Activated T-helper 2 cell treated with anti-CD3 and anti-CD28 coated beads, Interferon-gamma antibody, Interleukin-2, Interleukin-4, amounts not matched to agents 10 μg/mL and 5 μg/mL and 100 μg/mL, durations not matched to agents 14 hours and 24 hours and 36 hours (primary cell): ENCODE measurements at regions not wholly inside any gene's neighbourhood (a gene's known extent, or its start where the extent isn't known, plus 50 kb on each side); places are given as distances from the start of the nearest gene placed in this dataset.
"Not testable (repeated sequence)": the region's sequence is repeated elsewhere in the genome, so short reads cannot be mapped to it uniquely, and the experiment has no call there.

Experiments used
- DNase-seq: peaks from one replicate; pipeline ENCODE4 v3.0.0; 2021; ENCODE audit warnings: low spot score
- H3K27ac Mint-ChIP-seq: one replicate; pipeline ENCODE4 v1.8.0; 2021; ENCODE audit warnings: mixed read lengths
- H3K27me3 Mint-ChIP-seq: one replicate; pipeline ENCODE4 v1.8.0; 2021; ENCODE audit warnings: low read depth, mixed read lengths
- H3K36me3 Mint-ChIP-seq: one replicate; pipeline ENCODE4 v1.8.0; 2021; ENCODE audit warnings: low read depth, mixed read lengths
- H3K4me1 Mint-ChIP-seq: one replicate; pipeline ENCODE4 v1.8.0; 2021; ENCODE audit warnings: low read depth, mixed read lengths
- H3K4me3 Mint-ChIP-seq: one replicate; pipeline ENCODE4 v1.8.0; 2021; ENCODE audit warnings: low read depth, mild to moderate bottlenecking, moderate library complexity, mixed read lengths
- H3K9me3 Mint-ChIP-seq: one replicate; pipeline ENCODE4 v1.8.0; 2021; ENCODE audit warnings: mixed read lengths
- intact Hi-C: fragments of 100-400 bp; cut with micrococcal nuclease; formaldehyde crosslinking; loops from one replicate; pipeline ENCODE4 v1.15.1; 2023

DNA sequence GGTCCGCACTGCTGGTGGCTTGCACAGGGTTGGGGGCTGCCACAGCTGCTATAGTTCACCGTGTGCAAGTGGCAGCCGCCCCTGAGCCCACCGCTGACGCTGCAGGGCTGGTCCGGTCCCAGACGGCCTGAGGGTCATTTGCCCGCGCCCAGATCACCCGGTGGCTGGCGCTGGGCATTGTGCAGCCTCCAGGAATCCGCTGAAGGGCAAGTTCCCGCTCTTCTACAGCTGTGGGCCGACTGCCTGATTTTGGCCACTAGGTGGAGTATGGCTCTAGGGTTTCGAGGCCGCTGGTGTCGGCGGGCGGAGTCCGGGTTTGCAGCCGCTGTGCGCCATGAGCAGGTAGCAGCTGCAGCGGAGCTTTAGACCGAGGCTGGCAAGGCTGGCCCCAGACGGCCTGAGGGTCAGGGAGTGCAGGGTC is 581.8 kb downstream of the TUBA3C start:
- not testable (repeated sequence) for H3K4me3 Mint-ChIP-seq, DNase-seq

DNA sequence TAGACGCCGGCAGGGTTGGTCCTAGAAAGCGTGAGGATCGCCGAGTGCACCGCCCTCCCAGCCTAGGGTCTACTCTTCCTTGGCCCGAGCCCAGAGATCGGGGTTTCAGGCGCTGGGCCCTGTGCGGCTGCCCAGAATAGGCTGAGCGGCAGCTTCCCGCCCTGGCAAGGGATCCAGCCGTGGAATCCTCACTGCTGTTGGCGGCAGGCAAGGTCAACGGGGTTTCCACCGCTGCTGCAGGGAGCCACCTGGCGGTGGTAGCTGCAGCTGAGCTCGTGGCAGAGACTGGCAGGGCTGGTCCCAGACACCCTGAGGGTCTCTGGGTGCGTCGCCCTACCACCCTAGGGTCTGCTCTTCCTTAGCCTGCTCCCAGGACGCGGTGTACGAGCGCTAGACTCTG is 583.1 kb downstream of the TUBA3C start:
- not testable (repeated sequence) for DNase-seq

More for the DNA sequence above, 581.8 kb downstream of the TUBA3C start:
- H3K27ac Mint-ChIP-seq, H3K9me3 Mint-ChIP-seq, H3K27me3 Mint-ChIP-seq, intact Hi-C loops, H3K4me1 Mint-ChIP-seq, H3K36me3 Mint-ChIP-seq: not testable (repeated sequence)

DNA sequence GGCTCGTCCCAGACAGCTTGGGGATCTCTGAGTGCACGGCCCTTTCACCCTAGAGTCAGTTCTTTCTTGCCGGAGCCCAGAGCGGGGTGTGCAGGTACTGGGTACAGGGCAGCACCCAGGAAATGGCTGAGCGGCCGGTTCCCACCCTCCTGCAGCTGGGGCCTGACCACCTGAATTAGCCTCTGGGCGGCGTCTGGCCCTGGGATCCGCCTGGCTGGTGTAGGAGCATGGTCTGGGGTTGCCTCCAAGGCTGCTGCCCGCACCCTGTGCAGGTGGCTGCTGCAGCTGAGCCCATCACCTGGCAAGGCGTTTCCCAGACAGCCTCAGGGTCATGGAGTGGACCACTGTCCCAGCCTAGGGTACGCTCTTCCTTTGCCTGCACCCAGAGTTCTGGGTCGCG is 583.7 kb downstream of the TUBA3C start:
- H3K4me1 Mint-ChIP-seq, intact Hi-C loops, H3K4me3 Mint-ChIP-seq, H3K36me3 Mint-ChIP-seq, H3K27ac Mint-ChIP-seq, H3K27me3 Mint-ChIP-seq, DNase-seq: not testable (repeated sequence)
- H3K9me3 Mint-ChIP-seq, result peaks cover 17% of the 10 kb centered on the region

More for the DNA sequence above, 583.1 kb downstream of the TUBA3C start:
- H3K27ac Mint-ChIP-seq, intact Hi-C loops, H3K4me3 Mint-ChIP-seq, H3K27me3 Mint-ChIP-seq, H3K4me1 Mint-ChIP-seq, H3K36me3 Mint-ChIP-seq: not testable (repeated sequence)
- H3K9me3 Mint-ChIP-seq, result peaks cover 17% of the 10 kb centered on the region

DNA sequence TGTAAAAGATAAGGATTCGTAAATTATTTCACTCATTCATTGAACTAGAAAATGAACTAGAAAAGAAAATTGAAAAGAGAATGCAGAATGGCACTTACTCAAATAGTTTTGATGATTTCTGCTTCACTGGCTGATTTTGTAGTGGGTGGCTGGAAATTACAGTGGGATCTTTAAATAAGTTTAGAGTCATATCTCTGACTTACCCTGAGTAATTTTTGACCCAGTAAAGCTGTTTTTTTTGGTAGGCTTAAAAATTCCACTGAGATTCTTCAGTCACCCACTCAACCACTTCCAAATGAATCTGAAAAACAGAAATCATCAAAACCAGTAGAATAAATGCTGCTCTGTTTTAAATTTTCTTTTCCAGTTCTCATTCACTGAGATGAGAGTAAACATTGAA is 604.5 kb downstream of the TUBA3C start:
- H3K9me3 Mint-ChIP-seq, DNase-seq, H3K4me1 Mint-ChIP-seq, H3K27me3 Mint-ChIP-seq, H3K4me3 Mint-ChIP-seq, H3K27ac Mint-ChIP-seq, intact Hi-C loops, H3K36me3 Mint-ChIP-seq: not testable (repeated sequence)

DNA sequence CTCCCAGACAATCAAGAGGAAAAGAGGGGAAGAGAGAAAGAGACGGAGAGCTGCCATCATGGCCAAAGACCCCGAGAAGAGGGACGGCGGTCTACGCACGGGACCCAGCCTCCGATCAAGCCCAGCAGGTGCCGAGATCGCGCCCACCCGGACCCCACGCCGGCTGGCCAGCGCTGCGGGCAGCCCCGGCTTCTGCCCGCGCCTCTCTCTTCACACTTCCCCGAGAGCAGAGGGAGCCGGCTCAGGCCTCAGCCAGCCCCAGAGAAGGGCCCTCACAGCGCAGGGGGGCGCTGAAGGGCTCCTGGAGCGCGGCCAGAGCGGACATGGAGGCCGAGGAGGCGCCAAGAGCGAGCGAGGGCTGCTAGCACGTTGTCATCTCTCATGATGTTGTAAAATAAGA is 613.7 kb downstream of the TUBA3C start:
- H3K36me3 Mint-ChIP-seq, H3K4me1 Mint-ChIP-seq, H3K27me3 Mint-ChIP-seq, H3K27ac Mint-ChIP-seq, H3K9me3 Mint-ChIP-seq, intact Hi-C loops, H3K4me3 Mint-ChIP-seq, DNase-seq: not testable (repeated sequence)
